ENCODE measurements at regions not wholly inside any gene's neighbourhood (a gene's known extent, or its start where the extent isn't known, plus 50 kb on each side); places are given as distances from the start of the nearest gene placed in this dataset.
A peak's percentile ranks its signal among the peaks of the same experiment; 100 is the strongest.
"Not testable (repeated sequence)": the region's sequence is repeated elsewhere in the genome, so short reads cannot be mapped to it uniquely, and the experiment has no call there.

- DNase-seq (ENCODE audit: low read depth): no peak
Observed at GRCh38 chr7:16089801-16090200, 331.5 kb downstream of the CRPPA start.

- no peak for DNase-seq (ENCODE audit: low read depth)
Observed at GRCh38 chr7:16089191-16089590, 332.1 kb downstream of the CRPPA start.

GRCh38 chr7:16086743-16087142 is 334.6 kb downstream of the CRPPA start:
- DNase-seq (ENCODE audit: low read depth): no peak

GRCh38 chr7:16085780-16086179 is 335.6 kb downstream of the CRPPA start:
- DNase-seq (ENCODE audit: low read depth): not testable (repeated sequence)

GRCh38 chr7:16084875-16085274 is 336.5 kb downstream of the CRPPA start:
- no peak for DNase-seq (ENCODE audit: low read depth)

- DNase-seq (ENCODE audit: low read depth): no peak
Observed at GRCh38 chr7:16084370-16084769, 337.0 kb downstream of the CRPPA start.

GRCh38 chr7:16083931-16084330 is 337.4 kb downstream of the CRPPA start:
- DNase-seq (ENCODE audit: low read depth): no peak

GRCh38 chr7:16080131-16080530 is 341.2 kb downstream of the CRPPA start:
- no peak for DNase-seq (ENCODE audit: low read depth)

- DNase-seq (ENCODE audit: low read depth): no peak
Observed at GRCh38 chr7:16079723-16080122, 341.6 kb downstream of the CRPPA start.

- DNase-seq (ENCODE audit: low read depth): peak; percentile 64
Observed at GRCh38 chr7:16078076-16078952, 343.0 kb downstream of the CRPPA start.

GRCh38 chr7:16071246-16071857 is 350.0 kb downstream of the CRPPA start:
- DNase-seq (ENCODE audit: low read depth): peak; percentile 66

- DNase-seq (ENCODE audit: low read depth): no peak
Observed at GRCh38 chr7:16070806-16071205, 350.5 kb downstream of the CRPPA start.

- no peak for DNase-seq (ENCODE audit: low read depth)
Observed at GRCh38 chr7:16069998-16070397, 351.3 kb downstream of the CRPPA start.

- DNase-seq (ENCODE audit: low read depth): no peak
Observed at GRCh38 chr7:16068183-16068582, 353.2 kb downstream of the CRPPA start.

GRCh38 chr7:16067711-16068110 is 353.6 kb downstream of the CRPPA start:
- DNase-seq (ENCODE audit: low read depth): no peak

GRCh38 chr7:16066805-16067459 is 354.4 kb downstream of the CRPPA start:
- no peak for DNase-seq (ENCODE audit: low read depth)

- no peak for DNase-seq (ENCODE audit: low read depth)
Observed at GRCh38 chr7:16065939-16066338, 355.4 kb downstream of the CRPPA start.

GRCh38 chr7:16063716-16064675 is 357.3 kb downstream of the CRPPA start:
- no peak for DNase-seq (ENCODE audit: low read depth)

GRCh38 chr7:16063221-16063620 is 358.1 kb downstream of the CRPPA start:
- DNase-seq (ENCODE audit: low read depth): no peak

- DNase-seq (ENCODE audit: low read depth): peak; percentile 58
Observed at GRCh38 chr7:16062269-16062668, 359.1 kb downstream of the CRPPA start.

GRCh38 chr7:16061630-16062029 is 359.7 kb downstream of the CRPPA start:
- DNase-seq (ENCODE audit: low read depth): no peak

- no peak for DNase-seq (ENCODE audit: low read depth)
Observed at GRCh38 chr7:16061011-16061410, 360.3 kb downstream of the CRPPA start.

All from EH (cell line).